Lower leg skin (tissue), 4 donors: ENCODE measurements at regions not wholly inside any gene's neighbourhood (a gene's known extent, or its start where the extent isn't known, plus 50 kb on each side); places are given as distances from the start of the nearest gene placed in this dataset.

Source experiments
- DNase-seq, 2 donors: peaks; one replicate each; pipeline ENCODE4 v3.0.0-alpha.2; 2019; ENCODE audit warnings: low spot score in 2 of 2
- H3K4me3 ChIP-seq: fragments of 200-600 bp; sonication (generic); 2 replicates; pipeline ENCODE4 v1.5.1; 2017; ENCODE audit warnings: mild to moderate bottlenecking, low read depth; ENCODE audit not compliant: poor library complexity, severe bottlenecking
- CTCF ChIP-seq, 3 donors: fragments of 450-650 bp; IDR thresholded peaks; one replicate each; pipeline ENCODE4 v1.5.1; 2016; ENCODE audit warnings: antibody characterized with exemption in 3 of 3, mild to moderate bottlenecking in 3 of 3, moderate library complexity in 2 of 3
- POLR2A ChIP-seq, 2 donors: fragments of 450-650 bp; IDR thresholded peaks; one replicate each; pipeline ENCODE4 v1.6.1; 2016 to 2017; ENCODE audit warnings: antibody characterized with exemption in 2 of 2, mild to moderate bottlenecking in 1 of 2, moderate library complexity in 1 of 2
- WGBS, 2 donors: methylation state at CpG; one replicate each; pipeline ENCODE4 v1.1.5; 2018; 5-methylcytosine and 5-hydroxymethylcytosine counted together
- intact Hi-C: fragments of 100-400 bp; cut with DNase I; formaldehyde crosslinking; loops from one replicate; pipeline ENCODE4 v1.15.0; 2023; ENCODE audit warnings: low total_unique reads

- H3K4me3 ChIP-seq, result no peak overlapping the region
- no peak for DNase-seq
- intact Hi-C loops, result no loop called here
- WGBS, 2 donors, result 20 to 29% methylated on average over 3 of the region's 3 CpGs
- TF ChIP-seq POLR2A (IDR thresholded peaks at IDR 0.05) (no peak), CTCF (IDR thresholded peaks at IDR 0.05) (no peak)
These were observed 376.6 kb downstream of the HRH4 start for GRCh38 chr18:24837066-24837465.

DNA sequence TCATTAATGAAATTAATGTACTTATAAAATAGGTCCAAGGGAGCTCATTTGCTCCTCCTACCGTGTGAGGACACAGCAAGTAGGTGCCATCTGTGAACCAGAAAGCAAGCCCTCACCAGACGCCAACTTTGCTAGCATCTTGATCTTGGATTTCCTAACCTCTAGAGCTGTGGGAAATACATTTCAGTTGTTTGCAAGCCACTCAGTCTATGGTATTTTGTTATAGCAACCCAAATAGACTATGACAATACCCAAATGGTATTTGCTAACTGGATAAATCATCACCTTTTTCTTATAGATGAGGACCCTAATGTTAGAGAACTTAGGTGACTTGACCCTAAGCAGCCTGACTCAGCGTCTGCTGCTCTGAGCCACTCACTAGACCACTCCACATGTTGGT lies 379.6 kb downstream of the HRH4 start:
- no peak for DNase-seq
- TF ChIP-seq POLR2A (IDR thresholded peaks at IDR 0.05) (no peak), CTCF (IDR thresholded peaks at IDR 0.05) (no peak)
- intact Hi-C loops, result no loop called here
- 86 to 87% methylated on average over 3 of the region's 3 CpGs for WGBS, 2 donors
- no peak overlapping the region for H3K4me3 ChIP-seq

- no peak overlapping the region for H3K4me3 ChIP-seq
- TF ChIP-seq CTCF (IDR thresholded peaks at IDR 0.05) (no peak), POLR2A (IDR thresholded peaks at IDR 0.05) (no peak)
- no peak for DNase-seq
- intact Hi-C loops, result no loop called here
- 73 to 80% methylated on average over 6 of the region's 6 CpGs for WGBS, 2 donors
These were observed 380.2 kb downstream of the HRH4 start for GRCh38 chr18:24840640-24841039.

DNA sequence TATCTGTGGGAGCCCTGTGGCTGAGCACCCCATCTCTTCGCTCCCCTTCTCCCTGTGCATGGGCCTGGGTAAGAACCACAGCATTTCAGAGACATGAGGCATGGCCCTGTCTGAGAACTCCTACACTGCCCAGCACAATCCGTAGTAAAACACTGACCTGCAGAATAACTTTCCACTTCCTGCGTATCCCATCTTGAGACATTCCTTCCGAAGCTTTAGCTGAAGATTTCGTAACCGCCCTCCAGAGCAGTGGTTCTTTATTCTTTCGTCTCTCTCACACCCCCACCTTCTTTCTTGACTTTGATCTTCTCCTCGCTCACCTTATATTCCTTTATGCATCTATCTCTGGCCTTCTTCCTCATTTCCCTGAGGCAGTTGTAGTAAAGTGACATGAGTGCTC lies 381.1 kb downstream of the HRH4 start:
- intact Hi-C loops, result no loop called here
- TF ChIP-seq CTCF (IDR thresholded peaks at IDR 0.05), result no peak
- TF ChIP-seq POLR2A (IDR thresholded peaks at IDR 0.05), result no peak
- WGBS, 2 donors, result 85 to 90% methylated on average over 8 of the region's 8 CpGs
- H3K4me3 ChIP-seq, result no peak overlapping the region
- no peak for DNase-seq

GRCh38 chr18:24843123-24843522 lies 382.7 kb downstream of the HRH4 start:
- TF ChIP-seq POLR2A (IDR thresholded peaks at IDR 0.05), result no peak
- no peak for TF ChIP-seq CTCF (IDR thresholded peaks at IDR 0.05)

DNA sequence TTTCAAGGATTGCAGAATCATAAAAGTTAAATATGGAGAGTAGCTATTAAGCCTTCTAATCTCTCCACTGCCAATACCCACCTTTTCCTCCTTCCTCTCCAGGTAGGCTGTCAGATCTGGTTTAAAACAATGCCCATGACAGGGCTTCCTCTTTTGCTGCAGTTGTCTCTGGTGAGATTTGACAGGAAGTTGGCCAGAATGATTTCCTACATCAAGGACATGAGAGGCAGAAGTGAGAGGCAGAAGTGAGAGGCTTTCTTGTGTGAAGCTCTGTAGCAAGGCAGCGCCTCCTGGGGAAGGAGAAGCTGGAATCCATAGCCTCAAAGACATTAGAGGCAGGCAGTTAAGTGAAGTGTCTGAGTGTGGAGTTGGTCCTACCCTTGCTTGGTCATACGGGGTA lies 385.7 kb downstream of the HRH4 start:
- WGBS, 2 donors, result 81 to 86% methylated on average over 2 of the region's 2 CpGs
- no peak for TF ChIP-seq POLR2A (IDR thresholded peaks at IDR 0.05)
- TF ChIP-seq CTCF (IDR thresholded peaks at IDR 0.05), result no peak

More at GRCh38 chr18:24843123-24843522, 382.7 kb downstream of the HRH4 start:
- H3K4me3 ChIP-seq, result no peak overlapping the region
- intact Hi-C loops, result no loop called here
- DNase-seq, result no peak
- WGBS, 2 donors, result 92 to 100% methylated on average over 1 of the region's 1 CpG

More for the DNA sequence above, 385.7 kb downstream of the HRH4 start:
- H3K4me3 ChIP-seq, result no peak overlapping the region
- intact Hi-C loops, result no loop called here
- no peak for DNase-seq
